HL-60 (cell line): ENCODE measurements at regions not wholly inside any gene's neighbourhood (a gene's known extent, or its start where the extent isn't known, plus 50 kb on each side); places are given as distances from the start of the nearest gene placed in this dataset.

Experiments
- CTCF ChIP-seq: IDR thresholded peaks from one replicate; pipeline ENCODE4 v1.5.1; 2011; ENCODE audit warnings: low read length, control low read depth, inconsistent platforms; ENCODE audit not compliant: insufficient read depth
- REST ChIP-seq: IDR thresholded peaks from 2 replicates; pipeline ENCODE4 v1.6.1; 2012; ENCODE audit warnings: low read depth; ENCODE audit not compliant: insufficient replicate concordance
- SPI1 ChIP-seq: IDR thresholded peaks from 2 replicates; pipeline ENCODE4 v1.6.1; 2012; ENCODE audit warnings: low read depth, mild to moderate bottlenecking, borderline replicate concordance

GRCh38 chr18:42675810-42676209, 439.7 kb downstream of the RIT2 start:
- no peak for TF ChIP-seq CTCF
- TF ChIP-seq SPI1, result no peak
- TF ChIP-seq REST, result no peak
